Astrocyte of the cerebellum (primary cell): ENCODE measurements at regions not wholly inside any gene's neighbourhood (a gene's known extent, or its start where the extent isn't known, plus 50 kb on each side); places are given as distances from the start of the nearest gene placed in this dataset.
"Not testable (repeated sequence)": the region's sequence is repeated elsewhere in the genome, so short reads cannot be mapped to it uniquely, and the experiment has no call there.

Experiments
- DNase-seq: peaks from one replicate; pipeline ENCODE4 v3.0.0-alpha.2; 2011; ENCODE audit warnings: low read depth
- H3K4me3 ChIP-seq: 2 replicates; pipeline ENCODE4 v1.5.1; 2011; ENCODE audit warnings: mild to moderate bottlenecking, low read depth, low read length, moderate library complexity
- in situ Hi-C: cut with HindIII; loops from 2 replicates; pipeline ENCODE4 v1.10.0; 2017; ENCODE audit warnings: low sequenced_read_pairs
- TF ChIP-seq, protein P1 (sequence below): IDR thresholded peaks from 2 replicates; pipeline ENCODE4 v1.5.1; 2012; ENCODE audit warnings: low read length, low read depth, moderate library complexity, mild to moderate bottlenecking; ENCODE audit errors: missing control alignments

DNA sequence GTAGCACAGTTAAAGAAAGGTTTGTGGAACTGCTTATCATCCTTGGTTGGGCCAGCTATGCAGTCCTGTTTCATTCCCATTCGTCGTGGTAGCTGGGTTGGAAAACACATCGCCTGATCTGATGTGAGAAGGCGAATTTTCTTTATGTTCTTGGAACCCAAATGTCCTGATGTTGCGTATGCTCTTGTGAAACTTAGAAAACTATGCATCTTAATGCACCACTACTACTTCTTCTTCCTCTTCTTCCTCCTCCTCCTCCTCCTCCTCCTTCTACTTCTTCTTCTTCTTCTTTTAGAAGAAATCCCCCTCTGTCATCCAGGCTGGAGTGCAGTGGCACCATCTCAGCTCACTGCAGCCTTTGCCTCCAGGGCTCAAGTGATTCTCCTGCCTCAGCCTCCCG lies 381.6 kb downstream of the UTRN start:
- no peak overlapping the region for H3K4me3 ChIP-seq
- TF ChIP-seq, protein P1, sequence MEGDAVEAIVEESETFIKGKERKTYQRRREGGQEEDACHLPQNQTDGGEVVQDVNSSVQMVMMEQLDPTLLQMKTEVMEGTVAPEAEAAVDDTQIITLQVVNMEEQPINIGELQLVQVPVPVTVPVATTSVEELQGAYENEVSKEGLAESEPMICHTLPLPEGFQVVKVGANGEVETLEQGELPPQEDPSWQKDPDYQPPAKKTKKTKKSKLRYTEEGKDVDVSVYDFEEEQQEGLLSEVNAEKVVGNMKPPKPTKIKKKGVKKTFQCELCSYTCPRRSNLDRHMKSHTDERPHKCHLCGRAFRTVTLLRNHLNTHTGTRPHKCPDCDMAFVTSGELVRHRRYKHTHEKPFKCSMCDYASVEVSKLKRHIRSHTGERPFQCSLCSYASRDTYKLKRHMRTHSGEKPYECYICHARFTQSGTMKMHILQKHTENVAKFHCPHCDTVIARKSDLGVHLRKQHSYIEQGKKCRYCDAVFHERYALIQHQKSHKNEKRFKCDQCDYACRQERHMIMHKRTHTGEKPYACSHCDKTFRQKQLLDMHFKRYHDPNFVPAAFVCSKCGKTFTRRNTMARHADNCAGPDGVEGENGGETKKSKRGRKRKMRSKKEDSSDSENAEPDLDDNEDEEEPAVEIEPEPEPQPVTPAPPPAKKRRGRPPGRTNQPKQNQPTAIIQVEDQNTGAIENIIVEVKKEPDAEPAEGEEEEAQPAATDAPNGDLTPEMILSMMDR: no peak
- in situ Hi-C loops: no loop called here
- no peak for DNase-seq

DNA sequence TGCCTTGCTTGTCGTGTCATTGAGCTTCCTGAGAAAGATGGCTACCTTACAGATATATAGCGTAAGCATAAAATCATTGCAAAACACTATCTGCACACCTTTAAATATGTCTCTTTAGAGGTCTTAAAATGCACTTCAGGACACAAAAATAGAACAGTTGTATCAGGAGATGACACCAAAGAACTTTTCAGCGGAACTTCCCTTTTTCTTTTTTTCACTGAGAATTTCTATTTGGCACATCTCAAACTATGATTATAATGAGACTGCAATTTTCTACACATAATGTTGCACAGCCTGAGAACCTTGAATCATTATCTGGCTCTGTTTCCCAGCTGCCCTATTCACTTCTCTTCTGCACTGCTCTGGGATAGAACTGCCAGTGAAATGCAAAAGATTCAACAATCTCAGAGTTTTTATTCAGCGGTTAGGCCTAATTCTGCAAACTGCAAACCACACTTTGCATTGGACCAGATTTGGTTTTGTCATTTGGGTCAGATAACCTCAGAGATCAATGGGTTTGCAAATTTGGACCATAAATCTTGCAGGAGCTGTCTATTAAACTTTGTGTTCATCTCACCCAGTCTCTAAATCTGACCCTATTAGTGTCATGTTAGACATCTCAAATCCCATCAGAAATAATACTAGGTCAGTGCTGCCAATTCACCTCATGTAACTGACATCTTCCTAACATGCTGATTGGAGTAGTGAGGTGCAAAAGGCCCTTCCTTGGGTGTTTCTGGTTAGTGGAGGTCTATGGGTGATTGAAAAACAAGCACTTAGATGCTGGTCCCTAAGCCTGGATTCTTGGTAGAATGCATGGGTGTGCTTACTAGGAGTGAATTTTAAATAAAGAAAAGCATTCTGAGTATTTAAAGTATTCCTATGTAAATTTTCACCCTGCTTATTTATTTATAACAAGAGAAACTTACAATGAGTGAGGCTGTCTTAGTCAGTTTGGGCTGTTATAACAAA lies 382.7 kb downstream of the UTRN start:
- no peak overlapping the region for H3K4me3 ChIP-seq
- DNase-seq: no peak
- TF ChIP-seq, protein P1: no peak
- in situ Hi-C loops: no loop called here

DNA sequence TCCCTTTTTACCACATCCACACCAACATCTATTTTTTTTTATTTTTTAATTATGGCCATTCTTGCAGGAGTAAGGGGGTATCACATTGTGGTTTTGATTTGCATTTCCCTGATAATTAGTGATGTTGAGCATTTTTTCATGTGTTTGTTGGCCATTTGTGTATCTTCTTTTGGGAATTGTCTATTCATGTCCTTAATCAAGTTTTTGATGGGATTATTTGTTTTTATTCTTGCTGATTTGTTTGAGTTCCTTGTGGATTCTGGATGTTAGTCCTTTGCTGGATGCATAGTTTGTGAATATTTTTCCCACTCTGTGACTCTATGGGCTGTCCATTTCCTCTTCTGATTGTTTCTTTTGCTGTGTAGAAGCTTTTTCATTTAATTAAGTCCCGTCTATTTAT lies 385.1 kb downstream of the UTRN start:
- in situ Hi-C loops, DNase-seq: not testable (repeated sequence)

DNA sequence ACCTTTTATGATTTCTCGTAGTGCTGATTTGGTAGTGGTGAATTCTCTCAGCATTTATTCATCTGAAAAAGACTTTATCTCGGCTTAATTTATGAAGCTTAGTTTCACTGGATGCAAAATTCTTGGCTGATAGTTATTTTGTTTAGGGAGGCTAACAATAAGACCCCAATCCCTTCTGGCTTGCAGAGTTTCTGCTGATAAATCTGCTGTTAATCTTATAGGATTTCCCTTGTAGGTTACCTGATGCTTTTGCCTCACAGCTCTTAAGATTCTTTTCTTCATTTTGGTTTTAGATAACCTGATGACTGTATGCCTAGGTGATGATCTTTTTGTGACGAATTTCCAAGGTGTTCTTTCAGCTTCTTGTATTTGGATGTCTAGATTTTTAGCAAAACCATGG lies 388.7 kb downstream of the UTRN start:
- no peak for DNase-seq
- in situ Hi-C loops: no loop called here
- H3K4me3 ChIP-seq: no peak overlapping the region
- TF ChIP-seq, protein P1: no peak

More for the DNA sequence above, 385.1 kb downstream of the UTRN start:
- H3K4me3 ChIP-seq: not testable (repeated sequence)

DNA sequence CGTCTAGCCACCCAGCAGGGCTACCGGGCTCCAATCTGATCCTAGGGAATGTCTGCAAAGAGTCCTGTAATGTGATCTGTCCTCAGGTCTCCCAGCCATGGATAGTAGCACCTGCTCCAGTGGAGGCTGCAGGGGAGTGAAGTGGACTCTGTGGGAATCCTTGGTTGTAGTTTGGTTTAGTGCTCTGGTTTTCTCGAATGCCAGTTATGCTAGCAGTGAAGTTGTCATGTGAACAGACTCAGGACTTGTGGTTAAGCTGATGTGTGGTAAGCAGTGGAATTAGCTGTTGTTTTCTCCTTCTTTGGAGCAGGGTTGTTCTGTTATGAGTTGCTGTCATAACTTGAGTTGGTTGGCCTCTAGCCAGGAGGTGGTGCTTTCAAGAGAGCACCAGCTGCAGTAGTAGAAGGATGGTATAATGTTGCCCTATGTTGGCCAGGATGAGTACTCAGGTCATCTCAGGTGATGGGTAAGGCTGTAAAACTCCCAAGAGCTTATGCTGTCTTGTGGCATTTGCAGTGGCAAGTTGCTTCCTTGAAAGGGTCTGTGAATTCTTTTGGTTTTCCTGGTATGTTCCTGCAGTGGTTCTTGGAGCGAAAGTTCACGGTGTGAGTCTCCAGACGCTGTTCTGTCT lies 390.2 kb downstream of the UTRN start:
- DNase-seq: peak; percentile 67
- in situ Hi-C loops: no loop called here
- no peak overlapping the region for H3K4me3 ChIP-seq
- TF ChIP-seq, protein P1: no peak

DNA sequence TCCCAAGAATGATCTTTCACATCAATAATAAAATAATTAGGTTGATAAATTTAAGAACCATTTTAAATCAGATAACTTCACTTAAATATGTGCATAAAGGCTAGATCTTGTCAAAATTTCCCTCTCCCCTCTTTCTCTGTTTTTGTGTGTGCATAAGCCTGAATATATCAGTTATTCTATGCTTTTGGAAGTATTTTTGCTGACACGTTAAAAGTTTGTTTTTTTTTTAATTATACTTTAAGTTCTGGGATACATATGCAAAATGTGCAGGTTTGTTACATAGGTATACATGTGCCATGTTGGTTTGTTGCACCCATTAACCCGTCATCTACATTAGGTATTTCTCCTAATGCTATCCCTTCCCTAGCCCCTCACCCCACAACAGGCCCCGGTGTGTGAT lies 391.2 kb downstream of the UTRN start:
- DNase-seq, in situ Hi-C loops, H3K4me3 ChIP-seq: not testable (repeated sequence)

DNA sequence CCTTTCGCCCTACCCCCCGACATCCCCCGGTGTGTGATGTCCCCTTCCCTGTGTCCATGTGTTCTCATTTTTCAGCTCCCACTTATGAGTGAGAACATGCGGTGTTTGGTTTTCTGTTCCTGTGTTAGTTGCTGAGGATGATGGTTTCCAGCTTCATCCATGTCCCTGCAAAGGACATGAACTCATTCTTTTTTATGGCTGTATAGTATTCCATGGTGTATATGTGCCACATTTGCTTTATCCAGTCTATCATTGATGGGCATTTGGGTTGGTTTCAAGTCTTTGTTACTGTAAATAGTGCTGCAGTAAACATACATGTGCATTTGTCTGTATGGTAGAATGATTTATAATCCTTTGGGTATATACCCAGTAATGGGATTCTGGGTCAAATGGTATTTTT lies 392.1 kb downstream of the UTRN start:
- H3K4me3 ChIP-seq, DNase-seq, in situ Hi-C loops: not testable (repeated sequence)

DNA sequence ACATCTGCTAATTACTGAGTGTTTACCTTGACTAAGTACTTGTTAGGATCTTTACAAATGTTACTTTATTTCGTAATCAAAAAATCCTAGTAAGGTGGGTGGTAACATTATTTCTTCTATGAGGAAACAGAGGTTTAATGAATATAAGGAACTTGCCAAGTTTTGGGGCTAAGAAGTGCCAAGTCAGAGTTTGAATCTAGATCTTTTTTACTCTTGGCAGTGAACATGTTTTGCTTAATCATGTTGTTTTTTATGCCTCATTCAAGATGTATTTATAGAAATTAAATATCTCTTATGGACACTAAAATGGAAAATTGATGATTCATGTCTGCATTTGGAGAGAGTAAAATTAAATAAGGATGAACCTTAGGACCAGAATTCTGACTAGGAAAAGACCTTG lies 393.7 kb downstream of the UTRN start:
- no peak overlapping the region for H3K4me3 ChIP-seq
- in situ Hi-C loops: no loop called here
- TF ChIP-seq, protein P1: no peak
- no peak for DNase-seq
